Breast epithelium (tissue), 4 donors: ENCODE measurements at regions not wholly inside any gene's neighbourhood (a gene's known extent, or its start where the extent isn't known, plus 50 kb on each side); places are given as distances from the start of the nearest gene placed in this dataset.
"Not testable (repeated sequence)": the region's sequence is repeated elsewhere in the genome, so short reads cannot be mapped to it uniquely, and the experiment has no call there.

Source experiments
- DNase-seq, 2 donors: peaks; one replicate each; pipeline ENCODE4 v3.0.0-alpha.2; 2019; ENCODE audit warnings: low spot score in 2 of 2
- H3K27ac ChIP-seq, 2 donors: fragments of 200-600 bp; sonication (generic) in 1 of 2; one replicate each; pipeline ENCODE4 v1.5.1; 2016 to 2019; ENCODE audit warnings: mild to moderate bottlenecking in 1 of 2
- H3K27me3 ChIP-seq, 2 donors: fragments of 200-600 bp; sonication (generic) in 1 of 2; one replicate each; pipeline versions ENCODE4 v1.5.1 to v1.6.0; 2017 to 2019; ENCODE audit warnings: control low read depth in 1 of 2, mild to moderate bottlenecking in 1 of 2
- H3K36me3 ChIP-seq: fragments of 200-600 bp; one replicate; pipeline ENCODE4 v1.5.1; 2019
- H3K4me1 ChIP-seq, 2 donors: fragments of 200-600 bp; sonication (generic); one replicate each; pipeline ENCODE4 v1.5.1; 2016 to 2019; ENCODE audit warnings: control low read depth in 1 of 2
- H3K4me3 ChIP-seq, 3 donors: fragments of 200-600 bp; sonication (generic); 1 replicate in 2 of 3; 2 replicates in 1 of 3; pipeline ENCODE4 v1.5.1; 2016 to 2019; ENCODE audit warnings: mild to moderate bottlenecking in 3 of 3, moderate library complexity in 2 of 3
- H3K9me3 ChIP-seq, 2 donors: fragments of 200-600 bp; sonication (generic) in 1 of 2; one replicate each; pipeline ENCODE4 v1.5.1; 2016 to 2019; ENCODE audit warnings: control low read depth in 1 of 2
- CTCF ChIP-seq, 3 donors: fragments of 450-650 bp; IDR thresholded peaks; one replicate each; pipeline ENCODE4 v1.5.1; 2016 to 2017; ENCODE audit warnings: antibody characterized with exemption in 3 of 3, mild to moderate bottlenecking in 3 of 3, moderate library complexity in 3 of 3
- POLR2A ChIP-seq: fragments of 450-650 bp; IDR thresholded peaks from one replicate; pipeline ENCODE4 v1.6.1; 2016; ENCODE audit warnings: antibody characterized with exemption, mild to moderate bottlenecking, moderate library complexity
- POLR2AphosphoS5 ChIP-seq, 3 donors: sonication (generic); formaldehyde crosslinking; IDR thresholded peaks; one replicate each; pipeline ENCODE4 v1.6.1; 2017; ENCODE audit warnings: antibody characterized with exemption in 3 of 3
- intact Hi-C: fragments of 100-400 bp; cut with DNase I; formaldehyde crosslinking; loops from one replicate; pipeline ENCODE4 v1.15.1; 2023; ENCODE audit warnings: low total_unique reads

- Histone ChIP-seq H3K4me3 (no peak overlapping the region), H3K27ac (no peak overlapping the region), H3K27me3 (no peaks in the 10 kb centered on the region), H3K36me3 (no peaks in the 10 kb centered on the region), H3K9me3 (no peaks in the 10 kb centered on the region), H3K4me1 (no peaks in the 10 kb centered on the region)
- DNase-seq = no peak
- TF ChIP-seq POLR2AphosphoS5 (IDR thresholded peaks at IDR 0.05) (no peak), POLR2A (no peak), CTCF (IDR thresholded peaks at IDR 0.05) (no peak)
- intact Hi-C loops = no loop called here
Measured at GRCh38 chr3:189419683-189420082, 211.5 kb upstream of the TP63 start.

GRCh38 chr3:189424922-189425321 is 206.3 kb upstream of the TP63 start:
- intact Hi-C loops = no loop called here
- H3K4me1 ChIP-seq = no peaks in the 10 kb centered on the region

GRCh38 chr3:189429019-189429418 is 202.2 kb upstream of the TP63 start:
- intact Hi-C loops = no loop called here
- H3K36me3 ChIP-seq = no peaks in the 10 kb centered on the region
- TF ChIP-seq CTCF (IDR thresholded peaks at IDR 0.05) (no peak), POLR2AphosphoS5 (IDR thresholded peaks at IDR 0.05) (no peak), POLR2A (no peak)
- no peak overlapping the region for H3K4me3 ChIP-seq
- peaks cover 0 to 9% of the 10 kb centered on the region in 2 donors for H3K9me3 ChIP-seq
- no peak overlapping the region for H3K27ac ChIP-seq
- DNase-seq = no peak
- H3K4me1 ChIP-seq = no peaks in the 10 kb centered on the region
- H3K27me3 ChIP-seq = no peaks in the 10 kb centered on the region

More at GRCh38 chr3:189424922-189425321, 206.3 kb upstream of the TP63 start:
- H3K27ac ChIP-seq = no peak overlapping the region
- TF ChIP-seq POLR2A (no peak), CTCF (IDR thresholded peaks at IDR 0.05) (no peak), POLR2AphosphoS5 (IDR thresholded peaks at IDR 0.05) (no peak)
- H3K9me3 ChIP-seq = no peaks in the 10 kb centered on the region
- DNase-seq = no peak
- H3K27me3 ChIP-seq = no peaks in the 10 kb centered on the region
- no peaks in the 10 kb centered on the region for H3K36me3 ChIP-seq
- H3K4me3 ChIP-seq = no peak overlapping the region

GRCh38 chr3:189430166-189430565 is 201.0 kb upstream of the TP63 start:
- no peaks in the 10 kb centered on the region for H3K27me3 ChIP-seq
- TF ChIP-seq POLR2AphosphoS5 (IDR thresholded peaks at IDR 0.05) = no peak
- TF ChIP-seq CTCF (IDR thresholded peaks at IDR 0.05) = no peak
- TF ChIP-seq POLR2A = no peak
- H3K4me1 ChIP-seq = no peaks in the 10 kb centered on the region
- no peak overlapping the region for H3K27ac ChIP-seq
- no peaks in the 10 kb centered on the region for H3K36me3 ChIP-seq
- no peak for DNase-seq
- intact Hi-C loops = no loop called here
- peaks cover 0 to 9% of the 10 kb centered on the region in 2 donors for H3K9me3 ChIP-seq
- H3K4me3 ChIP-seq = no peak overlapping the region

GRCh38 chr3:189442257-189442656 is 188.9 kb upstream of the TP63 start:
- H3K27ac ChIP-seq, intact Hi-C loops, H3K27me3 ChIP-seq, H3K9me3 ChIP-seq, H3K4me3 ChIP-seq, H3K36me3 ChIP-seq, H3K4me1 ChIP-seq, DNase-seq: not testable (repeated sequence)

GRCh38 chr3:189446959-189447560 is 184.1 kb upstream of the TP63 start:
- Histone ChIP-seq H3K36me3 (no peaks in the 10 kb centered on the region), H3K9me3 (peaks cover 0 to 3% of the 10 kb centered on the region in 2 donors), H3K27me3 (no peaks in the 10 kb centered on the region), H3K27ac (no peak overlapping the region), H3K4me3 (no peak overlapping the region), H3K4me1 (no peaks in the 10 kb centered on the region)
- no peak for DNase-seq
- intact Hi-C loops = no loop called here
- TF ChIP-seq POLR2AphosphoS5 (IDR thresholded peaks at IDR 0.05) = no peak
- no peak for TF ChIP-seq POLR2A
- no peak for TF ChIP-seq CTCF (IDR thresholded peaks at IDR 0.05)
